ENCODE measurements at regions not wholly inside any gene's neighbourhood (a gene's known extent, or its start where the extent isn't known, plus 50 kb on each side); places are given as distances from the start of the nearest gene placed in this dataset.

GRCh38 chr22:25357132-25357455 lies 137.7 kb downstream of the CRYBB2 start:
- dilution Hi-C loops (cut with HindIII; ENCODE audit: low sequenced_read_pairs, unreplicated experiment) (no loop called here), in situ Hi-C loops (cut with MboI; ENCODE audit: low sequenced_read_pairs) (no loop called here), intact Hi-C loops (cut with micrococcal nuclease) (no loop called here)
- Histone ChIP-seq H2AFZ (replicated peaks; ENCODE audit: low read length, poor library complexity) (no peak overlapping the region), H3K14ac (replicated peaks; ENCODE audit: low read depth, low read length) (no peak overlapping the region), H3K27me3 (ENCODE audit: control insufficient read depth, insufficient read depth, low read length) (no peaks in the 10 kb centered on the region), H3K27ac (ENCODE audit: insufficient read depth, low read length) (no peak overlapping the region), H3K36me3 (ENCODE audit: control insufficient read depth, insufficient read depth, low read length) (peaks cover 60% of the 10 kb centered on the region), H3K18ac (ENCODE audit: low read depth, low read length) (no peak overlapping the region), H2AK5ac (ENCODE audit: low read depth, low read length) (no peak overlapping the region), H4K20me1 (ENCODE audit: insufficient read depth, low read length) (no peaks in the 10 kb centered on the region; the same call in none of the 2 replicates), H4K5ac (ENCODE audit: low read depth, low read length) (no peak overlapping the region), H3K56ac (ENCODE audit: extremely low read depth, insufficient read depth, low read length) (no peak overlapping the region), H4K91ac (ENCODE audit: insufficient read depth, low read depth, low read length) (no peak overlapping the region), H3K9ac (ENCODE audit: low read depth, low read length) (no peak overlapping the region), H3K4me3 (ENCODE audit: insufficient read depth, low read depth, low read length) (no peak overlapping the region), H3K4ac (ENCODE audit: low read depth, low read length) (no peak overlapping the region), H3K23ac (ENCODE audit: low read depth, low read length) (no peak overlapping the region), H3K4me1 (ENCODE audit: control insufficient read depth, insufficient read depth, low read length) (no peaks in the 10 kb centered on the region), H3K4me2 (ENCODE audit: low read depth, low read length) (no peak overlapping the region), H2AK9ac (replicated peaks; ENCODE audit: low read depth, low read length, poor library complexity) (no peak overlapping the region), H2BK20ac (ENCODE audit: low read depth, low read length) (no peak overlapping the region), H3K9me1 (ENCODE audit: insufficient read depth, low read length) (no peaks in the 10 kb centered on the region; the same call in 1 of the 2 replicates), H3K9me3 (ENCODE audit: control insufficient read depth, insufficient read depth, low read length) (no peaks in the 10 kb centered on the region), H2BK5ac (ENCODE audit: low read depth, low read length, poor library complexity, severe bottlenecking) (no peak overlapping the region), H2BK120ac (ENCODE audit: low read depth, low read length) (no peak overlapping the region), H2BK15ac (ENCODE audit: low read depth, low read length) (no peak overlapping the region), H4K8ac (ENCODE audit: low read depth in 2 of 2, low read length in 2 of 2) (no peak overlapping the region), H3K79me1 (ENCODE audit: low read depth in 1 of 2, low read length in 2 of 2) (peaks cover 0 to 7% of the 10 kb centered on the region in 2 experiments; a peak in 1 of 4 replicates)
- 89% methylated on average over 10 of the region's 10 CpGs; no CpG with 5 or more reads in 1 of the 2 experiments for WGBS, 2 experiments (ENCODE audit: extremely low coverage in 2 of 2, insufficient read length in 1 of 2)
- no peak for DNase-seq
- no TSS peak for BruUV-seq (replicated peaks)
- ChIA-PET POLR2A (ENCODE audit: unreplicated experiment) (no interaction called here), CTCF (no interaction called here)
- ATAC-seq (ENCODE audit: low read depth) = no peak
- no peak for TF ChIP-seq SMC3 (IDR thresholded peaks at IDR 0.05; ENCODE audit: low read depth, low read length)
- no peak for TF ChIP-seq BHLHE40 (IDR thresholded peaks at IDR 0.05; ENCODE audit: low read depth, low read length)
- no peak for TF ChIP-seq CHD1 (IDR thresholded peaks at IDR 0.05; ENCODE audit: low read depth, low read length)
- no peak for TF ChIP-seq NFE2L2 (IDR thresholded peaks at IDR 0.05; ENCODE audit: low read depth, low read length)

All from IMR-90 (cell line).